Activated CD4-positive, alpha-beta T cell treated with anti-CD3 and anti-CD28 coated beads, Interleukin-2, amount 10 ng/mL, durations not matched to agents 24 days and 14 days (primary cell): ENCODE measurements at regions not wholly inside any gene's neighbourhood (a gene's known extent, or its start where the extent isn't known, plus 50 kb on each side); places are given as distances from the start of the nearest gene placed in this dataset.
"Not testable (repeated sequence)": the region's sequence is repeated elsewhere in the genome, so short reads cannot be mapped to it uniquely, and the experiment has no call there.

Experiments
- DNase-seq: peaks from one replicate; pipeline ENCODE4 v3.0.0; 2022
- H3K27ac Mint-ChIP-seq: one replicate; pipeline ENCODE4 v1.8.0; 2022; ENCODE audit warnings: mild to moderate bottlenecking, mixed read lengths
- H3K27me3 Mint-ChIP-seq: one replicate; pipeline ENCODE4 v1.8.0; 2022; ENCODE audit warnings: mixed read lengths
- H3K36me3 Mint-ChIP-seq: one replicate; pipeline ENCODE4 v1.8.0; 2022; ENCODE audit warnings: low read depth, mild to moderate bottlenecking, mixed read lengths
- H3K4me1 Mint-ChIP-seq: one replicate; pipeline ENCODE4 v1.8.0; 2021; ENCODE audit warnings: mixed read lengths
- H3K4me3 Mint-ChIP-seq: one replicate; pipeline ENCODE4 v1.8.0; 2022; ENCODE audit warnings: mild to moderate bottlenecking, moderate library complexity, mixed read lengths
- H3K9me3 Mint-ChIP-seq: one replicate; pipeline ENCODE4 v1.8.0; 2021; ENCODE audit warnings: mixed read lengths
- intact Hi-C: fragments of 100-400 bp; cut with micrococcal nuclease; formaldehyde crosslinking; loops from one replicate; pipeline ENCODE4 v1.15.1; 2023

GRCh38 chr11:50183170-50183569 lies 150.5 kb downstream of the OR4C45 start:
- DNase-seq, H3K36me3 Mint-ChIP-seq, H3K27ac Mint-ChIP-seq, H3K27me3 Mint-ChIP-seq, H3K4me3 Mint-ChIP-seq, H3K9me3 Mint-ChIP-seq, H3K4me1 Mint-ChIP-seq, intact Hi-C loops: not testable (repeated sequence)

- Mint-ChIP-seq H3K9me3 (peaks cover 15% of the 10 kb centered on the region), H3K27me3 (no peaks in the 10 kb centered on the region), H3K36me3 (no peaks in the 10 kb centered on the region), H3K4me3 (no peak overlapping the region), H3K27ac (no peak overlapping the region), H3K4me1 (no peaks in the 10 kb centered on the region)
- intact Hi-C loops, result no loop called here
- no peak for DNase-seq
Measured at GRCh38 chr11:50186146-50186545, 153.5 kb downstream of the OR4C45 start.

GRCh38 chr11:50187220-50187619 lies 154.5 kb downstream of the OR4C45 start:
- H3K4me1 Mint-ChIP-seq, result no peaks in the 10 kb centered on the region
- DNase-seq, result no peak
- intact Hi-C loops, result no loop called here
- peaks cover 15% of the 10 kb centered on the region for H3K9me3 Mint-ChIP-seq
- no peak overlapping the region for H3K4me3 Mint-ChIP-seq
- H3K36me3 Mint-ChIP-seq, result no peaks in the 10 kb centered on the region
- no peak overlapping the region for H3K27ac Mint-ChIP-seq
- no peaks in the 10 kb centered on the region for H3K27me3 Mint-ChIP-seq

GRCh38 chr11:50188040-50188439 lies 155.4 kb downstream of the OR4C45 start:
- no peak for DNase-seq
- no peaks in the 10 kb centered on the region for H3K36me3 Mint-ChIP-seq
- H3K9me3 Mint-ChIP-seq, result peaks cover 15% of the 10 kb centered on the region
- no peaks in the 10 kb centered on the region for H3K27me3 Mint-ChIP-seq
- intact Hi-C loops, result no loop called here
- no peak overlapping the region for H3K4me3 Mint-ChIP-seq
- H3K4me1 Mint-ChIP-seq, result no peaks in the 10 kb centered on the region
- H3K27ac Mint-ChIP-seq, result no peak overlapping the region

- no peaks in the 10 kb centered on the region for H3K27me3 Mint-ChIP-seq
- intact Hi-C loops, result no loop called here
- no peak for DNase-seq
- H3K4me3 Mint-ChIP-seq, result no peak overlapping the region
- H3K9me3 Mint-ChIP-seq, result peaks cover 27% of the 10 kb centered on the region
- no peak overlapping the region for H3K27ac Mint-ChIP-seq
- H3K4me1 Mint-ChIP-seq, result no peaks in the 10 kb centered on the region
- no peaks in the 10 kb centered on the region for H3K36me3 Mint-ChIP-seq
Measured at GRCh38 chr11:50192743-50193142, 160.1 kb downstream of the OR4C45 start.

- Mint-ChIP-seq H3K4me3 (no peak overlapping the region), H3K4me1 (no peaks in the 10 kb centered on the region), H3K27me3 (no peaks in the 10 kb centered on the region), H3K9me3 (peaks cover 26% of the 10 kb centered on the region), H3K27ac (no peak overlapping the region), H3K36me3 (no peaks in the 10 kb centered on the region)
- DNase-seq, result no peak
- intact Hi-C loops, result no loop called here
Measured at GRCh38 chr11:50214376-50214775, 181.7 kb downstream of the OR4C45 start.

- DNase-seq, result no peak
- no peaks in the 10 kb centered on the region for H3K27me3 Mint-ChIP-seq
- H3K27ac Mint-ChIP-seq, result no peak overlapping the region
- H3K4me3 Mint-ChIP-seq, result no peak overlapping the region
- intact Hi-C loops, result no loop called here
- no peaks in the 10 kb centered on the region for H3K36me3 Mint-ChIP-seq
- no peaks in the 10 kb centered on the region for H3K4me1 Mint-ChIP-seq
- peaks cover 7% of the 10 kb centered on the region for H3K9me3 Mint-ChIP-seq
Measured at GRCh38 chr11:50220651-50221050, 188.0 kb downstream of the OR4C45 start.

GRCh38 chr11:50238368-50238767 lies 205.7 kb downstream of the OR4C45 start:
- H3K27me3 Mint-ChIP-seq, H3K36me3 Mint-ChIP-seq, DNase-seq, H3K4me1 Mint-ChIP-seq, intact Hi-C loops, H3K4me3 Mint-ChIP-seq, H3K27ac Mint-ChIP-seq: not testable (repeated sequence)
- peaks cover 15% of the 10 kb centered on the region for H3K9me3 Mint-ChIP-seq

GRCh38 chr11:50246183-50246582 lies 213.5 kb downstream of the OR4C45 start:
- H3K4me1 Mint-ChIP-seq, result no peaks in the 10 kb centered on the region
- peaks cover 7% of the 10 kb centered on the region for H3K9me3 Mint-ChIP-seq
- no peak overlapping the region for H3K27ac Mint-ChIP-seq
- no peak for DNase-seq
- H3K27me3 Mint-ChIP-seq, result no peaks in the 10 kb centered on the region
- intact Hi-C loops, result no loop called here
- H3K36me3 Mint-ChIP-seq, result no peaks in the 10 kb centered on the region
- no peak overlapping the region for H3K4me3 Mint-ChIP-seq

- Mint-ChIP-seq H3K4me3 (no peak overlapping the region), H3K9me3 (peaks cover 7% of the 10 kb centered on the region), H3K27me3 (no peaks in the 10 kb centered on the region), H3K4me1 (no peaks in the 10 kb centered on the region), H3K36me3 (no peaks in the 10 kb centered on the region), H3K27ac (no peak overlapping the region)
- intact Hi-C loops, result no loop called here
- DNase-seq, result no peak
Measured at GRCh38 chr11:50246699-50247098, 214.0 kb downstream of the OR4C45 start.

- H3K27me3 Mint-ChIP-seq, result no peaks in the 10 kb centered on the region
- intact Hi-C loops, result no loop called here
- no peaks in the 10 kb centered on the region for H3K4me1 Mint-ChIP-seq
- no peak overlapping the region for H3K27ac Mint-ChIP-seq
- no peak overlapping the region for H3K4me3 Mint-ChIP-seq
- no peak for DNase-seq
- no peaks in the 10 kb centered on the region for H3K36me3 Mint-ChIP-seq
- peaks cover 7% of the 10 kb centered on the region for H3K9me3 Mint-ChIP-seq
Measured at GRCh38 chr11:50247309-50247874, 214.7 kb downstream of the OR4C45 start.

GRCh38 chr11:50267851-50268250 lies 235.2 kb downstream of the OR4C45 start:
- no peak for DNase-seq
- Mint-ChIP-seq H3K4me3 (no peak overlapping the region), H3K4me1 (no peaks in the 10 kb centered on the region), H3K9me3 (peaks cover 16% of the 10 kb centered on the region), H3K27ac (no peak overlapping the region), H3K36me3 (no peaks in the 10 kb centered on the region), H3K27me3 (no peaks in the 10 kb centered on the region)
- intact Hi-C loops, result no loop called here

GRCh38 chr11:50275133-50275532 lies 242.5 kb downstream of the OR4C45 start:
- Mint-ChIP-seq H3K4me3 (no peak overlapping the region), H3K4me1 (no peaks in the 10 kb centered on the region), H3K36me3 (no peaks in the 10 kb centered on the region), H3K27ac (no peak overlapping the region), H3K27me3 (no peaks in the 10 kb centered on the region), H3K9me3 (peaks cover 19% of the 10 kb centered on the region)
- no peak for DNase-seq
- intact Hi-C loops, result no loop called here

GRCh38 chr11:50278756-50279155 lies 246.1 kb downstream of the OR4C45 start:
- intact Hi-C loops, result no loop called here
- Mint-ChIP-seq H3K4me1 (no peaks in the 10 kb centered on the region), H3K27me3 (no peaks in the 10 kb centered on the region), H3K27ac (no peak overlapping the region), H3K9me3 (peaks cover 21% of the 10 kb centered on the region), H3K36me3 (no peaks in the 10 kb centered on the region), H3K4me3 (no peak overlapping the region)
- no peak for DNase-seq

- Mint-ChIP-seq H3K27ac (no peak overlapping the region), H3K36me3 (no peaks in the 10 kb centered on the region), H3K4me1 (no peaks in the 10 kb centered on the region), H3K4me3 (no peak overlapping the region), H3K27me3 (no peaks in the 10 kb centered on the region), H3K9me3 (no peaks in the 10 kb centered on the region)
- intact Hi-C loops, result no loop called here
- DNase-seq, result no peak
Measured at GRCh38 chr11:50298182-50298988, 265.7 kb downstream of the OR4C45 start.
